Ecto neural progenitor cell (in vitro differentiated cells): ENCODE measurements at regions not wholly inside any gene's neighbourhood (a gene's known extent, or its start where the extent isn't known, plus 50 kb on each side); places are given as distances from the start of the nearest gene placed in this dataset.

Experiments
- DNase-seq: peaks from one replicate; pipeline ENCODE4 v3.0.0-alpha.2; 2018; ENCODE audit warnings: low spot score

- peak; percentile 49 for DNase-seq
These were observed 64.9 kb downstream of the C6orf58 start for GRCh38 chr6:127641905-127642304.
